H9 (cell line): ENCODE measurements at regions not wholly inside any gene's neighbourhood (a gene's known extent, or its start where the extent isn't known, plus 50 kb on each side); places are given as distances from the start of the nearest gene placed in this dataset.

Experiments used
- DNase-seq: peaks from one replicate; pipeline ENCODE4 v3.0.0-alpha.2; 2017
- H2AFZ ChIP-seq: one replicate; pipeline ENCODE4 v1.6.1; 2013; ENCODE audit warnings: mild to moderate bottlenecking, low read length, control low read depth, moderate library complexity
- H2AK5ac ChIP-seq: 2 replicates; pipeline ENCODE4 v1.6.1; 2013; ENCODE audit warnings: low read length, control low read depth, mixed read lengths; ENCODE audit not compliant: insufficient read length
- H2BK120ac ChIP-seq: one replicate; pipeline ENCODE4 v1.6.1; 2013; ENCODE audit warnings: low read depth, mild to moderate bottlenecking, low read length, control low read depth, inconsistent platforms; ENCODE audit not compliant: poor library complexity, severe bottlenecking
- H2BK12ac ChIP-seq: 2 replicates; pipeline ENCODE4 v1.6.1; 2013; ENCODE audit warnings: low read length, control low read depth, mixed read lengths, low read depth; ENCODE audit not compliant: insufficient read length
- H2BK15ac ChIP-seq: 2 replicates; pipeline ENCODE4 v1.6.1; 2013; ENCODE audit warnings: low read depth, low read length, control low read depth
- H2BK20ac ChIP-seq: one replicate; pipeline ENCODE4 v1.6.1; 2013; ENCODE audit warnings: low read depth, mild to moderate bottlenecking, low read length, control low read depth, inconsistent platforms; ENCODE audit not compliant: poor library complexity, severe bottlenecking
- H2BK5ac ChIP-seq: 2 replicates; pipeline ENCODE4 v1.6.1; 2013; ENCODE audit warnings: low read length, control low read depth, mixed read lengths; ENCODE audit not compliant: insufficient read length
- H3K14ac ChIP-seq: 2 replicates; pipeline ENCODE4 v1.6.1; 2013; ENCODE audit warnings: low read length, control low read depth; ENCODE audit not compliant: insufficient read depth
- H3K18ac ChIP-seq: 2 replicates; pipeline ENCODE4 v1.6.1; 2013; ENCODE audit warnings: low read depth, mild to moderate bottlenecking, mixed read lengths, low read length, control low read depth; ENCODE audit not compliant: insufficient read length
- H3K23ac ChIP-seq: 2 replicates; pipeline ENCODE4 v1.6.1; 2013; ENCODE audit warnings: low read length, control low read depth, mixed read lengths, low read depth; ENCODE audit not compliant: insufficient read length
- H3K23me2 ChIP-seq: 2 replicates; pipeline ENCODE4 v1.6.1; 2013; ENCODE audit warnings: low read depth, mild to moderate bottlenecking, mixed read lengths, low read length, control low read depth; ENCODE audit not compliant: insufficient read length, poor library complexity, severe bottlenecking
- H3K27ac ChIP-seq: 2 replicates; pipeline ENCODE4 v1.5.1; 2013; ENCODE audit warnings: low read length, control low read depth, mixed read lengths, low read depth; ENCODE audit not compliant: insufficient read length
- H3K27me3 ChIP-seq: 2 replicates; pipeline ENCODE4 v1.6.1; 2013; ENCODE audit warnings: low read length, control low read depth, inconsistent platforms; ENCODE audit not compliant: insufficient read depth
- H3K4ac ChIP-seq: 2 replicates; pipeline ENCODE4 v1.6.1; 2013; ENCODE audit warnings: low read depth, mild to moderate bottlenecking, control low read depth, inconsistent platforms, low read length, moderate library complexity
- H3K4me1 ChIP-seq: 2 replicates; pipeline ENCODE4 v1.6.1; 2013; ENCODE audit warnings: low read length, control low read depth, inconsistent platforms; ENCODE audit not compliant: insufficient read depth
- H3K4me2 ChIP-seq: 2 replicates; pipeline ENCODE4 v1.6.1; 2013; ENCODE audit warnings: low read length, control low read depth, mixed read lengths; ENCODE audit not compliant: insufficient read length, insufficient read depth
- H3K56ac ChIP-seq: 2 replicates; pipeline ENCODE4 v1.6.1; 2013; ENCODE audit warnings: low read depth, mild to moderate bottlenecking, mixed read lengths, low read length, control low read depth; ENCODE audit not compliant: insufficient read length
- H3K79me1 ChIP-seq: 2 replicates; pipeline ENCODE4 v1.6.1; 2013; ENCODE audit warnings: low read depth, mild to moderate bottlenecking, moderate library complexity, low read length, control low read depth, inconsistent platforms; ENCODE audit not compliant: insufficient read depth, poor library complexity, severe bottlenecking
- H3K79me2 ChIP-seq: 2 replicates; pipeline ENCODE4 v1.6.1; 2013; ENCODE audit warnings: low read length, control low read depth, inconsistent platforms; ENCODE audit not compliant: insufficient read depth
- H3K9ac ChIP-seq: 2 replicates; pipeline ENCODE4 v1.6.1; 2013; ENCODE audit warnings: low read length, control low read depth, mixed read lengths; ENCODE audit not compliant: insufficient read length; ENCODE audit errors: extremely low read depth
- H3K9me3 ChIP-seq: one replicate; pipeline ENCODE4 v1.6.1; 2013; ENCODE audit warnings: low read depth, low read length, inconsistent platforms; ENCODE audit not compliant: control insufficient read depth
- H3T11ph ChIP-seq: one replicate; pipeline ENCODE4 v1.6.1; 2013; ENCODE audit warnings: mild to moderate bottlenecking, low read length, control low read depth, inconsistent platforms
- H4K20me1 ChIP-seq: one replicate; pipeline ENCODE4 v1.6.1; 2013; ENCODE audit not compliant: control insufficient read depth, insufficient read length, insufficient read depth
- H4K5ac ChIP-seq: 2 replicates; pipeline ENCODE4 v1.6.1; 2013; ENCODE audit warnings: low read depth, mild to moderate bottlenecking, mixed read lengths, low read length, control low read depth; ENCODE audit not compliant: insufficient read length
- H4K8ac ChIP-seq: replicated peaks from 2 replicates; pipeline ENCODE4 v1.6.1; 2013; ENCODE audit warnings: low read length, control low read depth, mixed read lengths, low read depth; ENCODE audit not compliant: insufficient read length
- H4K91ac ChIP-seq: 2 replicates; pipeline ENCODE4 v1.6.1; 2013; ENCODE audit warnings: low read depth, mild to moderate bottlenecking, moderate library complexity, mixed read lengths, low read length, control low read depth; ENCODE audit not compliant: insufficient read length
- H3K27ac Mint-ChIP-seq, 3 experiments: 2 replicates in 2 of 3; 3 replicates in 1 of 3; pipeline ENCODE4 v1.8.0; 2020 to 2021; ENCODE audit warnings: mixed read lengths in 3 of 3, mild to moderate bottlenecking in 1 of 3, moderate library complexity in 1 of 3
- H3K27me3 Mint-ChIP-seq: 2 replicates; pipeline ENCODE4 v1.8.0; 2021; ENCODE audit warnings: low read depth, mild to moderate bottlenecking, moderate library complexity, mixed read lengths
- H3K36me3 Mint-ChIP-seq, 3 experiments: 2 replicates in 2 of 3; 3 replicates in 1 of 3; pipeline ENCODE4 v1.8.0; 2020 to 2021; ENCODE audit warnings: low read depth in 3 of 3, mixed read lengths in 3 of 3; ENCODE audit not compliant: insufficient read depth in 1 of 3
- H3K4me1 Mint-ChIP-seq, 2 experiments: 2 replicates each; pipeline ENCODE4 v1.8.0; 2020; ENCODE audit warnings: mixed read lengths in 2 of 2
- H3K4me3 Mint-ChIP-seq, 2 experiments: 2 replicates in 1 of 2; 3 replicates in 1 of 2; pipeline ENCODE4 v1.8.0; 2020 to 2021; ENCODE audit warnings: mild to moderate bottlenecking in 2 of 2, mixed read lengths in 2 of 2, moderate library complexity in 1 of 2
- H3K9me3 Mint-ChIP-seq, 2 experiments: 2 replicates in 1 of 2; 3 replicates in 1 of 2; pipeline ENCODE4 v1.8.0; 2020; ENCODE audit warnings: mild to moderate bottlenecking in 2 of 2, mixed read lengths in 2 of 2, moderate library complexity in 1 of 2
- CTCF ChIP-seq: fragments of 200-600 bp; sonication (generic); conservative IDR thresholded peaks from 3 replicates; pipeline ENCODE4 v1.8.0; 2021; ENCODE audit warnings: antibody characterized with exemption, mild to moderate bottlenecking
- whole genome bisulfite sequencing: extraction: QIAGEN DNeasy Blood & Tissue Kit; methylation state at CpG from one replicate; pipeline ENCODE4 v1.1.7; 2013; ENCODE audit warnings: missing lambda C conversion rate, low lambda C conversion rate, mixed read lengths; ENCODE audit not compliant: insufficient read length; ENCODE audit errors: extremely low coverage; 5-methylcytosine and 5-hydroxymethylcytosine counted together

- no peak overlapping the region for H3K4ac ChIP-seq
- H3K4me3 Mint-ChIP-seq = no peak overlapping the region
Measured at GRCh38 chr20:52675375-52675774, 296.8 kb upstream of the TSHZ2 start.

More at GRCh38 chr20:52675375-52675774, 296.8 kb upstream of the TSHZ2 start:
- Histone ChIP-seq H2BK15ac (no peak overlapping the region), H2BK12ac (no peak overlapping the region), H4K20me1 (no peaks in the 10 kb centered on the region), H4K91ac (no peak overlapping the region), H3K4me1 (no peaks in the 10 kb centered on the region; the same call in 1 of the 2 replicates), H4K5ac (no peak overlapping the region), H2BK120ac (no peak overlapping the region), H2BK5ac (no peak overlapping the region), H2AK5ac (no peak overlapping the region), H3K18ac (no peak overlapping the region), H3K27me3 (no peaks in the 10 kb centered on the region), H2AFZ (no peak overlapping the region), H3K23me2 (no peaks in the 10 kb centered on the region), H4K8ac (no peak overlapping the region), H3K79me2 (no peaks in the 10 kb centered on the region; the same call in 1 of the 2 replicates), H3K9ac (no peak overlapping the region), H3K9me3 (no peaks in the 10 kb centered on the region), H3K14ac (no peak overlapping the region), H3K56ac (no peak overlapping the region), H3K4me2 (no peak overlapping the region), H3T11ph (no peak overlapping the region), H2BK20ac (no peak overlapping the region), H3K23ac (no peak overlapping the region), H3K27ac (no peak overlapping the region), H3K79me1 (no peaks in the 10 kb centered on the region)
- TF ChIP-seq CTCF = no peak
- H3K9me3 Mint-ChIP-seq = no peaks in the 10 kb centered on the region; a peak in 2 of 5 replicates
- no CpG with 5 or more reads among the region's 4 CpGs for WGBS
- DNase-seq = no peak
- no peaks in the 10 kb centered on the region; the same call in 1 of the 2 replicates for H3K27me3 Mint-ChIP-seq
- H3K36me3 Mint-ChIP-seq = no peaks in the 10 kb centered on the region
- no peak overlapping the region for H3K27ac Mint-ChIP-seq
- peaks cover 17 to 20% of the 10 kb centered on the region in 2 experiments for H3K4me1 Mint-ChIP-seq
